ENCODE measurements at regions not wholly inside any gene's neighbourhood (a gene's known extent, or its start where the extent isn't known, plus 50 kb on each side); places are given as distances from the start of the nearest gene placed in this dataset.

DNA sequence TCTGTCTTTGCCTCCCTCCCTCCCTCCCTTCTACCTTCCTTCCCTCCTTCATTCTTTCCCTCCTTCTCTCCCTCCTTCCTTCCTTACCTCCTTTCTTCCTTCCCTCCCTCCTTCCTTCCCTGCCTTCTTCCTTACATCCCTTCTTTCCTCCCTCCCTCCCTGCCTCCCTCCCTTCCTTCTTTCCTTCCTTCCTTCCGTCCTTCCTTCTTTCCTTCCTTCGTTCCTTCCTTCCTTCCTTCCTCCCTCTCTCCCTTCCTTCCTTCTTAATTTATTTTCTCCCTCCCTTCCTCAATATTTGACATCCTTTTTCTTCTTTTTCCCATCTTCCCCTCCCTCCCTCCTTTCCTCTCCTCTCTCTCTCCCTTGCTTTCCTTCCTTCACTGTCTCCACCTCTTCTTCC lies 301.8 kb downstream of the GATA3 start:
- Histone ChIP-seq H4K91ac (ENCODE audit: low read depth, low read length) (no peak overlapping the region), H3K27ac (ENCODE audit: low read depth, low read length) (no peak overlapping the region), H3K9me3 (ENCODE audit: insufficient read depth, low read depth, low read length) (no peaks in the 10 kb centered on the region), H3K9ac (ENCODE audit: low read length) (no peak overlapping the region), H3K4me1 (ENCODE audit: control insufficient read depth in 1 of 2, insufficient read depth in 2 of 2, low read length in 2 of 2) (peaks cover 2% of the 10 kb centered on the region in 2 experiments), H2AFZ (ENCODE audit: insufficient read depth, low read length, poor library complexity) (no peak overlapping the region), H2BK120ac (ENCODE audit: insufficient read depth, low read length, poor library complexity) (no peak overlapping the region), H4K8ac (ENCODE audit: low read depth, low read length) (no peak overlapping the region), H3K23ac (ENCODE audit: low read length) (no peak overlapping the region), H4K12ac (ENCODE audit: low read depth, low read length) (no peak overlapping the region), H3K18ac (ENCODE audit: low read length) (no peak overlapping the region), H3K27me3 (ENCODE audit: insufficient read depth, low read length) (no peaks in the 10 kb centered on the region), H3K4me3 (ENCODE audit: low read depth, low read length) (no peak overlapping the region), H3K14ac (ENCODE audit: low read length) (no peak overlapping the region), H3K79me2 (ENCODE audit: control insufficient read depth, insufficient read depth, low read length, poor library complexity) (no peaks in the 10 kb centered on the region), H3K4me2 (ENCODE audit: low read length) (no peak overlapping the region), H2AK5ac (ENCODE audit: low read length) (no peak overlapping the region), H3K36me3 (ENCODE audit: control insufficient read depth in 1 of 2, insufficient read depth in 2 of 2, low read length in 2 of 2) (no peaks in the 10 kb centered on the region), H3K79me1 (ENCODE audit: low read length) (peaks cover 6% of the 10 kb centered on the region), H2BK12ac (ENCODE audit: low read length) (no peak overlapping the region), H2BK5ac (ENCODE audit: low read depth, low read length, poor library complexity) (no peak overlapping the region), H3K4ac (ENCODE audit: low read depth, low read length) (no peak overlapping the region)
- WGBS (ENCODE audit: extremely low coverage, insufficient coverage, insufficient read length), result 100% methylated on average over 2 of the region's 2 CpGs
- no peak for DNase-seq

- Histone ChIP-seq H3K9me3 (ENCODE audit: insufficient read depth, low read depth, low read length) (no peaks in the 10 kb centered on the region), H3K36me3 (ENCODE audit: control insufficient read depth in 1 of 2, insufficient read depth in 2 of 2, low read length in 2 of 2) (no peaks in the 10 kb centered on the region), H3K23ac (ENCODE audit: low read length) (no peak overlapping the region), H3K4ac (ENCODE audit: low read depth, low read length) (no peak overlapping the region), H4K12ac (ENCODE audit: low read depth, low read length) (no peak overlapping the region), H2AK5ac (ENCODE audit: low read length) (no peak overlapping the region), H3K4me2 (ENCODE audit: low read length) (no peak overlapping the region), H2AFZ (ENCODE audit: insufficient read depth, low read length, poor library complexity) (no peak overlapping the region), H3K9ac (ENCODE audit: low read length) (no peak overlapping the region), H2BK120ac (ENCODE audit: insufficient read depth, low read length, poor library complexity) (no peak overlapping the region), H2BK5ac (ENCODE audit: low read depth, low read length, poor library complexity) (no peak overlapping the region), H3K79me2 (ENCODE audit: control insufficient read depth, insufficient read depth, low read length, poor library complexity) (no peaks in the 10 kb centered on the region), H4K91ac (ENCODE audit: low read depth, low read length) (no peak overlapping the region), H3K79me1 (ENCODE audit: low read length) (peaks cover 11% of the 10 kb centered on the region), H3K18ac (ENCODE audit: low read length) (no peak overlapping the region), H4K8ac (ENCODE audit: low read depth, low read length) (no peak overlapping the region), H3K27me3 (ENCODE audit: insufficient read depth, low read length) (no peaks in the 10 kb centered on the region), H3K4me3 (ENCODE audit: low read depth, low read length) (no peak overlapping the region), H2BK12ac (ENCODE audit: low read length) (no peak overlapping the region), H3K4me1 (ENCODE audit: control insufficient read depth in 1 of 2, insufficient read depth in 2 of 2, low read length in 2 of 2) (peaks cover 5 to 7% of the 10 kb centered on the region in 2 experiments), H3K14ac (ENCODE audit: low read length) (no peak overlapping the region), H3K27ac (ENCODE audit: low read depth, low read length) (no peak overlapping the region)
- no peak for DNase-seq
- no CpG with 5 or more reads among the region's 5 CpGs for WGBS (ENCODE audit: extremely low coverage, insufficient coverage, insufficient read length)
Observed at GRCh38 chr10:8359467-8359866, 305.0 kb downstream of the GATA3 start.

- no peak for DNase-seq
- Histone ChIP-seq H3K79me1 (ENCODE audit: low read length) (peaks cover 13% of the 10 kb centered on the region), H4K12ac (ENCODE audit: low read depth, low read length) (no peak overlapping the region), H3K27ac (ENCODE audit: low read depth, low read length) (no peak overlapping the region), H2AFZ (ENCODE audit: insufficient read depth, low read length, poor library complexity) (no peak overlapping the region), H2AK5ac (ENCODE audit: low read length) (no peak overlapping the region), H4K91ac (ENCODE audit: low read depth, low read length) (no peak overlapping the region), H2BK12ac (ENCODE audit: low read length) (no peak overlapping the region), H4K8ac (ENCODE audit: low read depth, low read length) (peak overlapping the region; percentile 69), H3K27me3 (ENCODE audit: insufficient read depth, low read length) (no peaks in the 10 kb centered on the region), H3K79me2 (ENCODE audit: control insufficient read depth, insufficient read depth, low read length, poor library complexity) (no peaks in the 10 kb centered on the region), H3K4me1 (ENCODE audit: control insufficient read depth in 1 of 2, insufficient read depth in 2 of 2, low read length in 2 of 2) (peaks cover 5 to 8% of the 10 kb centered on the region in 2 experiments), H2BK120ac (ENCODE audit: insufficient read depth, low read length, poor library complexity) (no peak overlapping the region), H3K9ac (ENCODE audit: low read length) (no peak overlapping the region), H3K14ac (ENCODE audit: low read length) (no peak overlapping the region), H3K18ac (ENCODE audit: low read length) (no peak overlapping the region), H3K36me3 (ENCODE audit: control insufficient read depth in 1 of 2, insufficient read depth in 2 of 2, low read length in 2 of 2) (no peaks in the 10 kb centered on the region), H3K4me2 (ENCODE audit: low read length) (no peak overlapping the region), H3K9me3 (ENCODE audit: insufficient read depth, low read depth, low read length) (no peaks in the 10 kb centered on the region), H3K4me3 (ENCODE audit: low read depth, low read length) (no peak overlapping the region), H3K4ac (ENCODE audit: low read depth, low read length) (no peak overlapping the region), H3K23ac (ENCODE audit: low read length) (no peak overlapping the region), H2BK5ac (ENCODE audit: low read depth, low read length, poor library complexity) (no peak overlapping the region)
- WGBS (ENCODE audit: extremely low coverage, insufficient coverage, insufficient read length), result no CpG with 5 or more reads among the region's 7 CpGs
Observed at GRCh38 chr10:8360365-8360764, 305.9 kb downstream of the GATA3 start.

- Histone ChIP-seq H3K4me3 (ENCODE audit: low read depth, low read length) (no peak overlapping the region), H4K91ac (ENCODE audit: low read depth, low read length) (peak overlapping the region; percentile 78), H3K9me3 (ENCODE audit: insufficient read depth, low read depth, low read length) (no peaks in the 10 kb centered on the region), H2AFZ (ENCODE audit: insufficient read depth, low read length, poor library complexity) (no peak overlapping the region), H2AK5ac (ENCODE audit: low read length) (no peak overlapping the region), H2BK5ac (ENCODE audit: low read depth, low read length, poor library complexity) (peak overlapping the region; percentile 52), H3K4me1 (ENCODE audit: control insufficient read depth in 1 of 2, insufficient read depth in 2 of 2, low read length in 2 of 2) (peaks cover 5 to 8% of the 10 kb centered on the region in 2 experiments), H3K36me3 (ENCODE audit: control insufficient read depth in 1 of 2, insufficient read depth in 2 of 2, low read length in 2 of 2) (no peaks in the 10 kb centered on the region), H3K27me3 (ENCODE audit: insufficient read depth, low read length) (no peaks in the 10 kb centered on the region), H3K27ac (ENCODE audit: low read depth, low read length) (peak overlapping the region; percentile 45), H3K14ac (ENCODE audit: low read length) (no peak overlapping the region), H3K9ac (ENCODE audit: low read length) (no peak overlapping the region), H3K4me2 (ENCODE audit: low read length) (no peak overlapping the region), H3K23ac (ENCODE audit: low read length) (no peak overlapping the region), H2BK120ac (ENCODE audit: insufficient read depth, low read length, poor library complexity) (peak overlapping the region; percentile 63), H3K18ac (ENCODE audit: low read length) (no peak overlapping the region), H3K79me1 (ENCODE audit: low read length) (peaks cover 13% of the 10 kb centered on the region), H2BK12ac (ENCODE audit: low read length) (peak overlapping the region; percentile 73), H4K8ac (ENCODE audit: low read depth, low read length) (peak overlapping the region; percentile 35), H3K79me2 (ENCODE audit: control insufficient read depth, insufficient read depth, low read length, poor library complexity) (no peaks in the 10 kb centered on the region), H4K12ac (ENCODE audit: low read depth, low read length) (no peak overlapping the region), H3K4ac (ENCODE audit: low read depth, low read length) (no peak overlapping the region)
- WGBS (ENCODE audit: extremely low coverage, insufficient coverage, insufficient read length), result no CpG with 5 or more reads among the region's 2 CpGs
- DNase-seq, result no peak
Observed at GRCh38 chr10:8360814-8361509, 306.5 kb downstream of the GATA3 start.
